MCF 10A (cell line): ENCODE measurements at regions not wholly inside any gene's neighbourhood (a gene's known extent, or its start where the extent isn't known, plus 50 kb on each side); places are given as distances from the start of the nearest gene placed in this dataset.

Source experiments
- BruUV-seq: library from RNA; stranded (reverse); fragments of 400-500 nt; replicated peaks from 2 replicates; lab custom pipeline; 2021; lab: Mats Ljungman, UMichigan
- CTCF ChIA-PET: fragments of 300-600 bp; sonication (Branson Sonifier 250); formaldehyde crosslinking; extraction: SDS; loops from one replicate; lab custom pipeline; 2021; ENCODE audit warnings: antibody characterized with exemption, inconsistent platforms; lab: Yijun Ruan, JAX
- POLR2A ChIA-PET: fragments of 300-600, 350-650 bp; sonication (Branson Sonifier 250); formaldehyde crosslinking; extraction: SDS; loops from one replicate; lab custom pipeline; 2020; ENCODE audit warnings: antibody characterized with exemption, inconsistent platforms; lab: Yijun Ruan, JAX
- DNase-seq: peaks from one replicate; pipeline ENCODE4 v3.0.0-alpha.2; 2018; ENCODE audit not compliant: unreplicated experiment
- H3K27ac Mint-ChIP-seq: one replicate; pipeline ENCODE4 v1.8.0; 2022; ENCODE audit warnings: mild to moderate bottlenecking, low read depth, mixed read lengths; ENCODE audit not compliant: unreplicated experiment
- H3K27me3 Mint-ChIP-seq: one replicate; pipeline ENCODE4 v1.8.0; 2022; ENCODE audit warnings: mixed read lengths; ENCODE audit not compliant: insufficient read depth, unreplicated experiment
- H3K36me3 Mint-ChIP-seq: one replicate; pipeline ENCODE4 v1.8.0; 2022; ENCODE audit warnings: mild to moderate bottlenecking, moderate library complexity, mixed read lengths; ENCODE audit not compliant: insufficient read depth, unreplicated experiment
- H3K4me1 Mint-ChIP-seq: one replicate; pipeline ENCODE4 v1.8.0; 2022; ENCODE audit warnings: mixed read lengths; ENCODE audit not compliant: insufficient read depth, unreplicated experiment
- H3K4me3 Mint-ChIP-seq: one replicate; pipeline ENCODE4 v1.8.0; 2022; ENCODE audit warnings: mild to moderate bottlenecking, moderate library complexity, mixed read lengths; ENCODE audit not compliant: unreplicated experiment
- H3K9me3 Mint-ChIP-seq: one replicate; pipeline ENCODE4 v1.8.0; 2022; ENCODE audit warnings: mixed read lengths; ENCODE audit not compliant: unreplicated experiment
- intact Hi-C: fragments of 100-400 bp; cut with micrococcal nuclease; formaldehyde crosslinking; loops from 2 replicates; pipeline ENCODE4 v1.14.1; 2022
- TF ChIP-seq, protein P1 (sequence below): fragments of 200-600 bp; IDR thresholded peaks from one replicate; pipeline ENCODE4 v1.8.0; 2022; ENCODE audit warnings: antibody characterized with exemption, mild to moderate bottlenecking; ENCODE audit not compliant: unreplicated experiment

DNA sequence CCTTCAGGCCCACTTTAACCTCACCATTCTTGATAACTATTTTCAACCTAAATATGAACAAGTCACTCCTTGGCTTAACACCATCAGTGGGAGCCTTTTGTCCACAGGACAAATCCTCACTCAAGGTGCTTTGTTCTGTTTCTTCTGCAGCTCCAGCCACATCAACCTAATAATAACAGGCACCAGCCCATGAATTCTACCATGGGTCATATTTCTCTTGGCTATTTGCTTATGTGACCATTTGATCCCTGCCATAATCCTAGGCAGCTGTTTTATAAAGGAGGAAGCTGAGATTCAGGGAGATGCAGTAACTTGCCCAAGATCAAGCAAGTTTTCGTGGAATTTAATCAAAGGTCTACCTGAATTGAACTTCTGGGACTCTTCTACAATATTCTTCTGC lies 561.3 kb downstream of the DHX35 start:
- Mint-ChIP-seq H3K4me1 (peaks cover 8% of the 10 kb centered on the region), H3K9me3 (no peaks in the 10 kb centered on the region), H3K27ac (no peak overlapping the region), H3K4me3 (no peak overlapping the region), H3K27me3 (no peaks in the 10 kb centered on the region), H3K36me3 (no peaks in the 10 kb centered on the region)
- intact Hi-C loops: no loop called here
- TF ChIP-seq, protein P1, sequence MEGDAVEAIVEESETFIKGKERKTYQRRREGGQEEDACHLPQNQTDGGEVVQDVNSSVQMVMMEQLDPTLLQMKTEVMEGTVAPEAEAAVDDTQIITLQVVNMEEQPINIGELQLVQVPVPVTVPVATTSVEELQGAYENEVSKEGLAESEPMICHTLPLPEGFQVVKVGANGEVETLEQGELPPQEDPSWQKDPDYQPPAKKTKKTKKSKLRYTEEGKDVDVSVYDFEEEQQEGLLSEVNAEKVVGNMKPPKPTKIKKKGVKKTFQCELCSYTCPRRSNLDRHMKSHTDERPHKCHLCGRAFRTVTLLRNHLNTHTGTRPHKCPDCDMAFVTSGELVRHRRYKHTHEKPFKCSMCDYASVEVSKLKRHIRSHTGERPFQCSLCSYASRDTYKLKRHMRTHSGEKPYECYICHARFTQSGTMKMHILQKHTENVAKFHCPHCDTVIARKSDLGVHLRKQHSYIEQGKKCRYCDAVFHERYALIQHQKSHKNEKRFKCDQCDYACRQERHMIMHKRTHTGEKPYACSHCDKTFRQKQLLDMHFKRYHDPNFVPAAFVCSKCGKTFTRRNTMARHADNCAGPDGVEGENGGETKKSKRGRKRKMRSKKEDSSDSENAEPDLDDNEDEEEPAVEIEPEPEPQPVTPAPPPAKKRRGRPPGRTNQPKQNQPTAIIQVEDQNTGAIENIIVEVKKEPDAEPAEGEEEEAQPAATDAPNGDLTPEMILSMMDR: no peak
- POLR2A ChIA-PET: no interaction called here
- BruUV-seq: no TSS peak
- CTCF ChIA-PET: no interaction called here
- DNase-seq: no peak

DNA sequence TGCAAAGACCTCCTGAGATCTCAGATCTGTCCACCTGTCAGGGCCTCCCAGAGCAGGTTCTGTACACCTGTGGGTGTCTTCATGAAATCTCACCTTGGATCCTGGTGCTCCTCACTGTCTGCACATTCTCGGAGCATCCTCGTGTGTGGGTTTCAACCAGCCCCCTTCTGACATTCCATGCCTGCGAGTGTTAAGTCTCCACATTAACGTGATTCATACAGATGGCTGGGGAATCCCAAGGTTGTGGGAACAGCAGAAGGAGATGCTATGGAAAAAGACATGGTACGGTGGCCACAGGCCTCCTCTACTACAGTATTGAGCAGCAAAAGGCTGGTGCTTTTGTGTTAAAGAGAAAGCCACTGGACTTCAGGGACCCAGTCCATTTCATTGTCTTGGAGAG lies 556.5 kb downstream of the DHX35 start:
- Mint-ChIP-seq H3K9me3 (no peaks in the 10 kb centered on the region), H3K4me1 (no peaks in the 10 kb centered on the region), H3K27ac (no peak overlapping the region), H3K4me3 (no peak overlapping the region), H3K27me3 (no peaks in the 10 kb centered on the region), H3K36me3 (no peaks in the 10 kb centered on the region)
- no peak for DNase-seq
- ChIA-PET CTCF (no interaction called here), POLR2A (no interaction called here)
- TF ChIP-seq, protein P1: no peak
- intact Hi-C loops: no loop called here
- BruUV-seq: no TSS peak

DNA sequence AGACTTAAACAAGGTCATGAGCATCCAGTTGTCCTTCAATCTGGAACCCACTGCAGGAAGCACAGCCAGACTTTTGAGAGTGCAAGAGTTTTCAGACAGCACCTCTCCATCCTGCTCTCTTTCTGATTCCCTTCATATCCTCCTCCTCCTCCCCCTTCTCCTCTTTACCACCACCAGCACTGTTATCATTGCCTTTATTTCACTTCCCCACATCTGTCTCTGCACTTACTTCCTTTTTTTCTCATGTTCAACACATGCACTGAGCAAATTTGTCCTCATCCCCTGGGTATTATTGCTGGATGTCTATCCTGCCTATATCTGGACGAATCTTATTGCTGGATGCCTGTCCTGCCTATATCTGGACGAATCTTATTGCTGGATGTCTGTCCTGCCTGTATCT lies 554.8 kb downstream of the DHX35 start:
- POLR2A ChIA-PET: no interaction called here
- no peaks in the 10 kb centered on the region for H3K36me3 Mint-ChIP-seq
- H3K27me3 Mint-ChIP-seq: no peaks in the 10 kb centered on the region
- DNase-seq: no peak
- intact Hi-C loops: no loop called here
- TF ChIP-seq, protein P1: no peak
- H3K9me3 Mint-ChIP-seq: no peaks in the 10 kb centered on the region
- no TSS peak for BruUV-seq
- CTCF ChIA-PET: no interaction called here
- no peaks in the 10 kb centered on the region for H3K4me1 Mint-ChIP-seq
- H3K4me3 Mint-ChIP-seq: no peak overlapping the region
- H3K27ac Mint-ChIP-seq: no peak overlapping the region

DNA sequence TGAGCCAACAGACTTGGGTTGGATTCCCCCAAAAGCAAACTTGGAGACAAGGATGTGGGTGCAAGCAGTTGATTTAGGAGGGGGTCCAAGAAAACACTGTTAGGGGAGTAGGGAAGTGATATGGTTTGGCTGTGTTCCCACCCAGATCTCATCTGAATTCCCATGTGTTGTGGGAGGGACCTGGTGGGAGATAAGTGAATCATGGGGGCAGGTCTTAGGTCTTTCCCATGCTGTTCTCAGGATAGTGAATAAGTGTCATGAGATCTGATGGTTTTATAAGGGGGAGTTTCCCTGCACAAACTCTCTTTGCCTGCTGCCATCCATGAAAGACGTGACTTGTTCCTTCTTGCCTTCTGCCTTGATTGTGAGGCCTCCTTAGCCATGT lies 542.6 kb downstream of the DHX35 start:
- Mint-ChIP-seq H3K9me3 (no peaks in the 10 kb centered on the region), H3K27ac (no peak overlapping the region), H3K36me3 (no peaks in the 10 kb centered on the region), H3K4me1 (no peaks in the 10 kb centered on the region), H3K4me3 (no peak overlapping the region), H3K27me3 (no peaks in the 10 kb centered on the region)
- ChIA-PET CTCF (interaction anchor here (0.8 kb wide), 1 partner anchor 22 kb away, joined by 3 read pairs; no protein-coding TSS in a partner anchor), POLR2A (no interaction called here)
- DNase-seq: no peak
- no TSS peak for BruUV-seq
- TF ChIP-seq, protein P1: no peak
- intact Hi-C loops: no loop called here
